K562 (cell line): ENCODE measurements at regions not wholly inside any gene's neighbourhood (a gene's known extent, or its start where the extent isn't known, plus 50 kb on each side); places are given as distances from the start of the nearest gene placed in this dataset.
A peak's percentile ranks its signal among the peaks of the same experiment; 100 is the strongest.

Experiments used
- ATAC-seq: fragments of 200-7000 bp; cut with Tn5 transposase; 3 replicates; pipeline ENCODE4 v1.9.1; 2020; ENCODE audit warnings: moderate library complexity
- BruUV-seq: library from RNA; stranded (reverse); fragments of 400-500 nt; replicated peaks from 2 replicates; lab custom pipeline; 2021; lab: Mats Ljungman, UMichigan
- CTCF ChIA-PET: fragments of 300-600 bp; formaldehyde crosslinking; extraction: SDS; loops from one replicate; lab custom pipeline; 2021; ENCODE audit warnings: low intra/inter-chr PET ratio; lab: Yijun Ruan, JAX
- POLR2A ChIA-PET: fragments of 300-600, 350-650 bp; sonication (Branson Sonifier 250); formaldehyde crosslinking; extraction: SDS; loops from one replicate; lab custom pipeline; 2021; ENCODE audit warnings: antibody characterized with exemption, inconsistent platforms; lab: Yijun Ruan, JAX
- DNase-seq, 4 experiments: peaks; one replicate each; pipeline versions ENCODE4 v3.0.0 to v3.0.0-alpha.2; 2011 to 2018; ENCODE audit warnings: low spot score in 3 of 4, mixed read lengths in 3 of 4; ENCODE audit errors: extremely low read depth in 1 of 4
- FAIRE-seq: peaks from 2 replicates; lab custom pipeline; 2011; peaks lifted over from hg19 to GRCh38; lab: Jason Lieb, UNC
- H2AFZ ChIP-seq: 2 replicates; pipeline ENCODE4 v1.6.0; 2011; ENCODE audit warnings: low read depth, low read length, control low read depth, inconsistent platforms
- H3K27ac ChIP-seq: fragments of 200-600 bp; 3 replicates; pipeline ENCODE4 v1.8.0; 2011; ENCODE audit warnings: low read depth, mild to moderate bottlenecking, control low read depth, inconsistent platforms, low read length, moderate library complexity, mixed read lengths; ENCODE audit errors: extremely low read depth
- H3K27me3 ChIP-seq, 2 experiments: fragments of 300-600 bp in 1 of 2; 2 replicates in 1 of 2; 3 replicates in 1 of 2; pipeline versions ENCODE4 v1.6.0 to v1.8.0; 2011; ENCODE audit warnings: inconsistent platforms in 2 of 2, low read length in 2 of 2, mild to moderate bottlenecking in 1 of 2, mixed read lengths in 1 of 2, moderate library complexity in 1 of 2; ENCODE audit not compliant: control insufficient read depth in 2 of 2, insufficient read depth in 2 of 2
- H3K36me3 ChIP-seq: fragments of 300-600 bp; 3 replicates; pipeline ENCODE4 v1.8.0; 2011; ENCODE audit warnings: mild to moderate bottlenecking, low read length, inconsistent platforms; ENCODE audit not compliant: control insufficient read depth, insufficient read depth
- H3K4me1 ChIP-seq, 2 experiments: fragments of 200-600 bp in 1 of 2; replicated peaks in 1 of 2; 2 replicates in 1 of 2; 3 replicates in 1 of 2; pipeline versions ENCODE4 v1.5.1 to v1.8.0; 2011; ENCODE audit warnings: inconsistent platforms in 2 of 2, low read length in 2 of 2, mild to moderate bottlenecking in 1 of 2, mixed read lengths in 1 of 2, moderate library complexity in 1 of 2; ENCODE audit not compliant: control insufficient read depth in 2 of 2, insufficient read depth in 2 of 2
- H3K4me2 ChIP-seq: 2 replicates; pipeline ENCODE4 v1.6.1; 2011; ENCODE audit warnings: low read length, control low read depth, inconsistent platforms, mixed read lengths; ENCODE audit not compliant: insufficient read depth
- H3K4me3 ChIP-seq: fragments of 200-600 bp; sonication (generic), shearing (Covaris generic); 2 replicates; pipeline ENCODE4 v1.5.1; 2016; ENCODE audit warnings: control low read depth, inconsistent platforms
- H3K79me2 ChIP-seq: fragments of 200-600 bp; 3 replicates; pipeline ENCODE4 v1.8.0; 2011; ENCODE audit warnings: low read length, inconsistent platforms; ENCODE audit not compliant: control insufficient read depth, insufficient read depth
- H3K9ac ChIP-seq, 2 experiments: 2 replicates each; pipeline versions ENCODE4 v1.6.0 to v1.6.1; 2011; ENCODE audit warnings: low read depth in 2 of 2, low read length in 2 of 2, control low read depth in 1 of 2, inconsistent platforms in 1 of 2, mild to moderate bottlenecking in 1 of 2, mixed read lengths in 1 of 2; ENCODE audit not compliant: insufficient read depth in 1 of 2
- H3K9me1 ChIP-seq: one replicate; pipeline ENCODE4 v1.6.0; 2011; ENCODE audit warnings: inconsistent platforms, mild to moderate bottlenecking, low read length, moderate library complexity; ENCODE audit not compliant: control insufficient read depth, insufficient read depth
- H3K9me3 ChIP-seq: replicated peaks from 2 replicates; pipeline ENCODE4 v1.5.1; 2011; ENCODE audit warnings: low read depth, low read length, inconsistent platforms; ENCODE audit not compliant: control insufficient read depth, insufficient read depth
- H4K20me1 ChIP-seq: replicated peaks from 2 replicates; pipeline ENCODE4 v1.6.1; 2011; ENCODE audit warnings: low read length, inconsistent platforms, mixed read lengths; ENCODE audit not compliant: control insufficient read depth, insufficient read depth
- CBX1 ChIP-seq: sonication (generic); IDR thresholded peaks from 2 replicates; pipeline ENCODE4 v1.6.1; 2016; ENCODE audit warnings: antibody characterized with exemption, low read depth, mild to moderate bottlenecking
- CBX3 ChIP-seq, 2 experiments: IDR thresholded peaks; 1 replicate in 1 of 2; 2 replicates in 1 of 2; pipeline ENCODE4 v1.6.1; 2012; ENCODE audit warnings: inconsistent platforms in 2 of 2, low read length in 2 of 2, borderline replicate concordance in 1 of 2, control low read depth in 1 of 2
- ID3 ChIP-seq, 2 experiments: fragments of 250-450 bp in 1 of 2; fragments of 450-650 bp in 1 of 2; sonication (Bioruptor Pico) in 1 of 2; IDR thresholded peaks; 2 replicates each; pipeline versions ENCODE4 v1.6.1 to v1.8.0; 2016 to 2021; ENCODE audit warnings: mild to moderate bottlenecking in 2 of 2, moderate library complexity in 2 of 2, missing compliant biosample characterization in 1 of 2, missing genetic modification characterization in 1 of 2
- NFE2 ChIP-seq: IDR thresholded peaks from 2 replicates; pipeline ENCODE4 v1.6.1; 2014; ENCODE audit warnings: antibody characterized with exemption, low read depth
- RB1 ChIP-seq: fragments of 450-650 bp; IDR thresholded peaks from 2 replicates; pipeline ENCODE4 v1.6.1; 2017; ENCODE audit warnings: low read depth, mild to moderate bottlenecking
- TRIM24 ChIP-seq, 2 experiments: fragments of 450-650 bp; IDR thresholded peaks; 2 replicates each; pipeline ENCODE4 v1.6.1; 2016
- XRCC5 ChIP-seq: fragments of 200-400 bp; formaldehyde crosslinking; IDR thresholded peaks from 2 replicates; pipeline ENCODE4 v1.6.1; 2017; ENCODE audit warnings: low read depth, mild to moderate bottlenecking, low read length
- ZNF280A ChIP-seq: fragments of 450-650 bp; IDR thresholded peaks from 2 replicates; pipeline ENCODE4 v1.6.1; 2018; ENCODE audit warnings: mild to moderate bottlenecking, low read depth; ENCODE audit not compliant: partially characterized antibody
- WGBS: fragments of 100-300 bp; shearing (Covaris generic); methylation state at CpG from one replicate; pipeline ENCODE4 v1.1.6; 2016; ENCODE audit warnings: low coverage, mixed read lengths; ENCODE audit not compliant: insufficient coverage; ENCODE audit errors: missing lambda C conversion rate; 5-methylcytosine and 5-hydroxymethylcytosine counted together
- in situ Hi-C: fragments of 300-500 bp; cut with MboI; formaldehyde crosslinking; loops from 4 replicates; pipeline ENCODE4 v1.15.0; 2018; ENCODE audit warnings: inconsistent platforms, mixed read lengths
- intact Hi-C: fragments of 100-400 bp; cut with micrococcal nuclease; formaldehyde crosslinking; loops from 2 replicates; pipeline ENCODE4 v1.14.2; 2022
- TF ChIP-seq, protein P1 (sequence below): fragments of 450-650 bp; formaldehyde crosslinking; IDR thresholded peaks from 2 replicates; pipeline ENCODE4 v1.4.0; 2022; ENCODE audit warnings: missing genetic modification characterization

DNA sequence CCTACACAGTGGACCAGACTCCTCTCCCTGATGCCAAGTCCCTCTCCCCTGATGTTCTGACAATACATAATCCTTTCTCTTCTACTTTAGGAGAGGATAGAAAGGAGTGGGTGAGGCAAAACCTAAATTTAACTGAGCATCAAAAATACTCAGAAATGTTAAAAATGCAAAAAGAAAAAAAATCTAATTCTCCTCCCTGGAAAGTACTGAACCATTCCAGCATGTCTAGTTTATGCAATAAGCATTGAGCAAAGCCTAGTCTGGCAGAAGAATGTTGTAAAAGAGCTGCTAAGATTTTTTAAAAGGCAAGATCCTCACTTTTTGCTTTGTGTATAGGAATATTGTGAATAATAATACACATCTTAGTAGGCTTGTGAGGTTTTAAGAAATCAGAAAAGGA, 116.6 kb upstream of the STXBP5 start (continued):
- TF ChIP-seq, protein P1, sequence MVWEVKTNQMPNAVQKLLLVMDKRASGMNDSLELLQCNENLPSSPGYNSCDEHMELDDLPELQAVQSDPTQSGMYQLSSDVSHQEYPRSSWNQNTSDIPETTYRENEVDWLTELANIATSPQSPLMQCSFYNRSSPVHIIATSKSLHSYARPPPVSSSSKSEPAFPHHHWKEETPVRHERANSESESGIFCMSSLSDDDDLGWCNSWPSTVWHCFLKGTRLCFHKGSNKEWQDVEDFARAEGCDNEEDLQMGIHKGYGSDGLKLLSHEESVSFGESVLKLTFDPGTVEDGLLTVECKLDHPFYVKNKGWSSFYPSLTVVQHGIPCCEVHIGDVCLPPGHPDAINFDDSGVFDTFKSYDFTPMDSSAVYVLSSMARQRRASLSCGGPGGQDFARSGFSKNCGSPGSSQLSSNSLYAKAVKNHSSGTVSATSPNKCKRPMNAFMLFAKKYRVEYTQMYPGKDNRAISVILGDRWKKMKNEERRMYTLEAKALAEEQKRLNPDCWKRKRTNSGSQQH (CRISPR knock-in tag): no peak
- TF ChIP-seq NFE2 (no peak), ID3 (CRISPR knock-in tag; IDR thresholded peaks at IDR 0.05) (no peak), ID3 (tag; IDR thresholded peaks at IDR 0.05) (no peak)

GRCh38 chr6:147088861-147089260, 115.4 kb upstream of the STXBP5 start:
- no peaks in the 10 kb centered on the region; the same call in 1 of the 2 replicates for H3K9me3 ChIP-seq
- intact Hi-C loops (no loop called here), in situ Hi-C loops (no loop called here)
- DNase-seq: no peak
- no peaks in the 10 kb centered on the region for H3K79me2 ChIP-seq
- POLR2A ChIA-PET: interaction anchor here (1.2 kb wide), 1 partner anchor 10 kb away, joined by 3 read pairs; no protein-coding TSS in a partner anchor
- CTCF ChIA-PET: no interaction called here
- TF ChIP-seq CBX1: peak; percentile 61; the same call in 1 of the 2 replicates
- peak; percentile 49 for TF ChIP-seq ZNF280A
- no peak for TF ChIP-seq XRCC5
- TF ChIP-seq RB1: no peak
- peak; percentile 24 to 51; a peak in 2 of 4 replicates for TF ChIP-seq TRIM24 (IDR thresholded peaks at IDR 0.05)
- TF ChIP-seq CBX3 (IDR thresholded peaks at IDR 0.05; ENCODE audit: borderline replicate concordance in 1 of 2, low read length in 2 of 2): peak in 1 of 2 experiments; percentile 53; a peak in 2 of 3 replicates
- WGBS: 64% methylated on average over 1 of the region's 1 CpG
- H3K4me3 ChIP-seq: no peak overlapping the region
- H3K36me3 ChIP-seq: no peaks in the 10 kb centered on the region
- no TSS peak for BruUV-seq
- no peak overlapping the region for H3K27ac ChIP-seq
- H3K27me3 ChIP-seq: no peaks in the 10 kb centered on the region
- H3K4me1 ChIP-seq: no peaks in the 10 kb centered on the region
- no peak overlapping the region for H3K9ac ChIP-seq
- no peaks in the 10 kb centered on the region for H3K9me1 ChIP-seq
- ATAC-seq: no peak
- no peak for FAIRE-seq
- H4K20me1 ChIP-seq: no peaks in the 10 kb centered on the region
- no peak overlapping the region for H3K4me2 ChIP-seq
- H2AFZ ChIP-seq: no peak overlapping the region
